GM12878 (cell line): ENCODE measurements at regions not wholly inside any gene's neighbourhood (a gene's known extent, or its start where the extent isn't known, plus 50 kb on each side); places are given as distances from the start of the nearest gene placed in this dataset.

Experiments
- ATAC-seq: fragments of 200-7000 bp; cut with Tn5 transposase; 3 replicates; pipeline ENCODE4 v1.9.1; 2020; ENCODE audit warnings: mild to moderate bottlenecking, moderate library complexity
- BruUV-seq: library from RNA; stranded (reverse); fragments of 400-500 nt; replicated peaks from 2 replicates; lab custom pipeline; 2021; lab: Mats Ljungman, UMichigan
- CTCF ChIA-PET: fragments of 300-600 bp; sonication (Branson Sonifier 250); formaldehyde crosslinking; extraction: SDS; loops from one replicate; lab custom pipeline; 2021; ENCODE audit warnings: inconsistent platforms; lab: Yijun Ruan, JAX
- POLR2A ChIA-PET: fragments of 350-600 bp; formaldehyde crosslinking; extraction: SDS; loops from one replicate; lab custom pipeline; 2021; ENCODE audit warnings: inconsistent platforms; lab: Charles Lee
- RAD21 ChIA-PET: fragments of 300-600 bp; sonication (Branson Sonifier 250); formaldehyde crosslinking; loops from one replicate; lab custom pipeline; 2023; ENCODE audit warnings: antibody characterized with exemption; ENCODE audit not compliant: unreplicated experiment; lab: Charles Lee
- SMC1A ChIA-PET: fragments of 300-600 bp; sonication (Branson Sonifier 250); formaldehyde crosslinking; loops from one replicate; lab custom pipeline; 2023; ENCODE audit not compliant: unreplicated experiment, uncharacterized antibody; lab: Charles Lee
- DNase-seq: peaks from one replicate; pipeline ENCODE4 v3.0.0-alpha.2; 2011; ENCODE audit warnings: low read depth, low spot score
- FAIRE-seq: peaks from 3 replicates; lab custom pipeline; 2011; peaks lifted over from hg19 to GRCh38; lab: Jason Lieb, UNC
- H2AFZ ChIP-seq: 2 replicates; pipeline ENCODE4 v1.6.0; 2011; ENCODE audit warnings: low read depth, low read length, control low read depth; ENCODE audit not compliant: control insufficient read depth
- H3K27ac ChIP-seq: 2 replicates; pipeline ENCODE4 v1.5.1; 2011; ENCODE audit warnings: control low read depth; ENCODE audit not compliant: control insufficient read depth, insufficient read depth
- H3K27me3 ChIP-seq, 2 experiments: replicated peaks in 1 of 2; 2 replicates each; pipeline versions ENCODE4 v1.6.0 to v1.6.1; 2011; ENCODE audit warnings: low read length in 1 of 2; ENCODE audit not compliant: control insufficient read depth in 2 of 2, insufficient read depth in 2 of 2
- H3K36me3 ChIP-seq, 2 experiments: 2 replicates each; pipeline ENCODE4 v1.5.1; 2011; ENCODE audit warnings: low read length in 1 of 2; ENCODE audit not compliant: control insufficient read depth in 2 of 2, insufficient read depth in 2 of 2
- H3K4me1 ChIP-seq: 2 replicates; pipeline ENCODE4 v1.6.1; 2011; ENCODE audit warnings: mild to moderate bottlenecking, low read length, moderate library complexity, mixed read lengths; ENCODE audit not compliant: control insufficient read depth, insufficient read depth
- H3K4me2 ChIP-seq: 2 replicates; pipeline ENCODE4 v1.6.0; 2011; ENCODE audit warnings: control low read depth; ENCODE audit not compliant: control insufficient read depth, insufficient read depth
- H3K4me3 ChIP-seq: fragments of 200-600 bp; sonication (generic); 2 replicates; pipeline ENCODE4 v1.5.1; 2016
- H3K79me2 ChIP-seq: 2 replicates; pipeline ENCODE4 v1.6.0; 2011; ENCODE audit warnings: low read length; ENCODE audit not compliant: control insufficient read depth, insufficient read depth
- H3K9ac ChIP-seq: 2 replicates; pipeline ENCODE4 v1.8.0; 2011; ENCODE audit warnings: low read length, control low read depth, mixed read lengths; ENCODE audit not compliant: control insufficient read depth, insufficient read depth
- H3K9me3 ChIP-seq: replicated peaks from 3 replicates; pipeline ENCODE4 v1.5.1; 2011; ENCODE audit warnings: mild to moderate bottlenecking, low read length; ENCODE audit not compliant: control insufficient read depth, insufficient read depth
- H4K20me1 ChIP-seq: 2 replicates; pipeline ENCODE4 v1.6.0; 2011; ENCODE audit not compliant: control insufficient read depth, insufficient read depth
- EED ChIP-seq: sonication (generic); IDR thresholded peaks from 2 replicates; pipeline ENCODE4 v1.6.1; 2016; ENCODE audit warnings: antibody characterized with exemption, low read depth
- HCFC1 ChIP-seq: fragments of 150-350 bp; IDR thresholded peaks from 2 replicates; pipeline ENCODE4 v1.6.1; 2014; ENCODE audit warnings: low read length
- JUND ChIP-seq: IDR thresholded peaks from 2 replicates; pipeline ENCODE4 v1.6.1; 2012; ENCODE audit warnings: low read depth, mild to moderate bottlenecking, low read length, improper control_type of control experiment, moderate library complexity
- MYB ChIP-seq: fragments of 150-350 bp; IDR thresholded peaks from 2 replicates; pipeline ENCODE4 v1.6.1; 2014; ENCODE audit warnings: mild to moderate bottlenecking, low read depth, low read length, borderline replicate concordance
- NFIC ChIP-seq: IDR thresholded peaks from 2 replicates; pipeline ENCODE4 v1.6.1; 2012; ENCODE audit warnings: low read depth, mild to moderate bottlenecking, inconsistent platforms, low read length, moderate library complexity
- NFYB ChIP-seq: IDR thresholded peaks from 2 replicates; pipeline ENCODE4 v1.6.1; 2011; ENCODE audit warnings: low read depth, mild to moderate bottlenecking, low read length, improper control_type of control experiment, moderate library complexity; ENCODE audit not compliant: insufficient read depth
- POLR2AphosphoS5 ChIP-seq: IDR thresholded peaks from 2 replicates; pipeline ENCODE4 v1.6.1; 2011; ENCODE audit warnings: mild to moderate bottlenecking, low read length, inconsistent platforms
- RB1 ChIP-seq: fragments of 450-650 bp; formaldehyde crosslinking; IDR thresholded peaks from 2 replicates; pipeline ENCODE4 v1.6.1; 2017; ENCODE audit warnings: mild to moderate bottlenecking, borderline replicate concordance
- RFX5 ChIP-seq: IDR thresholded peaks from 2 replicates; pipeline ENCODE4 v1.6.1; 2011; ENCODE audit warnings: low read depth, low read length, improper control_type of control experiment
- SPI1 ChIP-seq: IDR thresholded peaks from 2 replicates; pipeline ENCODE4 v1.6.1; 2011; ENCODE audit warnings: low read depth, mild to moderate bottlenecking, low read length, moderate library complexity, borderline replicate concordance; ENCODE audit not compliant: insufficient read depth
- TARDBP ChIP-seq: IDR thresholded peaks from 2 replicates; pipeline ENCODE4 v1.6.1; 2016; ENCODE audit warnings: borderline replicate concordance
- TBL1XR1 ChIP-seq: IDR thresholded peaks from 2 replicates; pipeline ENCODE4 v1.6.1; 2012; ENCODE audit warnings: low read depth, low read length, improper control_type of control experiment
- WGBS: methylation state at CpG from one replicate; pipeline ENCODE4 v1.1.6; 2016; ENCODE audit warnings: low lambda C conversion rate; ENCODE audit not compliant: insufficient replicate concordance, insufficient coverage; ENCODE audit errors: missing lambda C conversion rate; 5-methylcytosine and 5-hydroxymethylcytosine counted together
- in situ Hi-C: fragments of 300-500 bp; cut with MboI; formaldehyde crosslinking; loops from 9 replicates; pipeline ENCODE4 v1.14.3; 2018; ENCODE audit warnings: mixed read lengths
- intact Hi-C: fragments of 100-400 bp; cut with micrococcal nuclease; formaldehyde crosslinking; loops from one replicate; pipeline ENCODE4 v1.14.2; 2022; ENCODE audit not compliant: unreplicated experiment
- TF ChIP-seq, protein P1 (sequence below): IDR thresholded peaks from 2 replicates; pipeline ENCODE4 v1.6.1; 2011; ENCODE audit warnings: low read depth, mild to moderate bottlenecking, low read length, moderate library complexity, borderline replicate concordance; ENCODE audit errors: extremely low read depth
- TF ChIP-seq, protein P2 (sequence below): IDR thresholded peaks from 2 replicates; pipeline ENCODE4 v1.6.1; 2011; ENCODE audit warnings: borderline replicate concordance, low read depth, mild to moderate bottlenecking, moderate library complexity, mixed read lengths, low read length; ENCODE audit not compliant: insufficient read depth; ENCODE audit errors: extremely low read length
- TF ChIP-seq, protein P3 (sequence below): IDR thresholded peaks from 2 replicates; pipeline ENCODE4 v1.6.1; 2011; ENCODE audit warnings: mild to moderate bottlenecking, low read depth, low read length, moderate library complexity; ENCODE audit not compliant: insufficient replicate concordance

DNA sequence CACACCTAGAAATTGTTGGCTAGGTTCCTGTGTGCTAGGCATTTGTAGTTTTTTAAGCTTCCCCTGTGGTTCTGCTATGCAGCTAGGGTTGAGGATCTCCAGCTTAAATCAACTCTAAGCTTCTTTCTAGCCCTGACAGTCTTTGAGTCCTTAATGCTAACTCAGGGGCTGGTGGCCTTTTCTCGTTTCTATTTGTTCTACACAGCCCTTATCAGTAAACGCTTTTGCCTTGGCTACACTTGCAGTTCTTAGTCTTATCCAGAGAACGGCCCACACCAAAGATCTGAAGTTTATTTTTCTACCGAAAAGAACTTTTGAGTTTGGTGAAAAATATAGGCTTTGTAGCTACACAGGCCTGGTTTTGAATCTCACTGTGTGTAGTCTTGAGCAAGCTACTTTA, 212.0 kb downstream of the DHX15 start:
- intact Hi-C loops: no loop called here
- no peak for DNase-seq
- BruUV-seq: no TSS peak
- Histone ChIP-seq H3K79me2 (no peaks in the 10 kb centered on the region), H3K36me3 (no peaks in the 10 kb centered on the region), H3K9me3 (no peaks in the 10 kb centered on the region), H4K20me1 (no peaks in the 10 kb centered on the region), H3K27me3 (no peaks in the 10 kb centered on the region), H3K4me2 (no peak overlapping the region), H3K4me3 (no peak overlapping the region), H3K9ac (no peak overlapping the region), H3K27ac (no peak overlapping the region), H2AFZ (no peak overlapping the region), H3K4me1 (no peaks in the 10 kb centered on the region)
- ChIA-PET SMC1A (no interaction called here), POLR2A (no interaction called here), RAD21 (no interaction called here), CTCF (interaction anchor here (1.1 kb wide), 1 partner anchor 9 kb away, joined by 4 read pairs; no protein-coding TSS in a partner anchor)
- in situ Hi-C loops: no loop called here
- WGBS: 20% methylated on average over 4 of the region's 4 CpGs
- FAIRE-seq: no peak
- TF ChIP-seq, protein P1, sequence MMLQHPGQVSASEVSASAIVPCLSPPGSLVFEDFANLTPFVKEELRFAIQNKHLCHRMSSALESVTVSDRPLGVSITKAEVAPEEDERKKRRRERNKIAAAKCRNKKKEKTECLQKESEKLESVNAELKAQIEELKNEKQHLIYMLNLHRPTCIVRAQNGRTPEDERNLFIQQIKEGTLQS: no peak
- TF ChIP-seq POLR2AphosphoS5 (no peak), MYB (no peak), TBL1XR1 (no peak), RB1 (no peak), RFX5 (no peak), NFYB (no peak), HCFC1 (no peak), EED (no peak), TARDBP (no peak), SPI1 (no peak), JUND (no peak), NFIC (no peak)
- TF ChIP-seq, protein P2, sequence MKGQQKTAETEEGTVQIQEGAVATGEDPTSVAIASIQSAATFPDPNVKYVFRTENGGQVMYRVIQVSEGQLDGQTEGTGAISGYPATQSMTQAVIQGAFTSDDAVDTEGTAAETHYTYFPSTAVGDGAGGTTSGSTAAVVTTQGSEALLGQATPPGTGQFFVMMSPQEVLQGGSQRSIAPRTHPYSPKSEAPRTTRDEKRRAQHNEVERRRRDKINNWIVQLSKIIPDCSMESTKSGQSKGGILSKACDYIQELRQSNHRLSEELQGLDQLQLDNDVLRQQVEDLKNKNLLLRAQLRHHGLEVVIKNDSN: no peak
- TF ChIP-seq, protein P3, sequence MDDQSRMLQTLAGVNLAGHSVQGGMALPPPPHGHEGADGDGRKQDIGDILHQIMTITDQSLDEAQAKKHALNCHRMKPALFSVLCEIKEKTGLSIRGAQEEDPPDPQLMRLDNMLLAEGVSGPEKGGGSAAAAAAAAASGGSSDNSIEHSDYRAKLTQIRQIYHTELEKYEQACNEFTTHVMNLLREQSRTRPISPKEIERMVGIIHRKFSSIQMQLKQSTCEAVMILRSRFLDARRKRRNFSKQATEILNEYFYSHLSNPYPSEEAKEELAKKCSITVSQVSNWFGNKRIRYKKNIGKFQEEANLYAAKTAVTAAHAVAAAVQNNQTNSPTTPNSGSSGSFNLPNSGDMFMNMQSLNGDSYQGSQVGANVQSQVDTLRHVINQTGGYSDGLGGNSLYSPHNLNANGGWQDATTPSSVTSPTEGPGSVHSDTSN: no peak
- no peak for ATAC-seq
